Cardiac fibroblast (primary cell): ENCODE measurements at regions not wholly inside any gene's neighbourhood (a gene's known extent, or its start where the extent isn't known, plus 50 kb on each side); places are given as distances from the start of the nearest gene placed in this dataset.

Source experiments
- DNase-seq, 2 donors: peaks; one replicate each; pipeline versions ENCODE4 v3.0.0 to v3.0.0-alpha.2; 2010; ENCODE audit warnings: low read depth in 2 of 2
- H3K4me3 ChIP-seq, 2 donors: replicated peaks in 1 of 2; 1 replicate in 1 of 2; 2 replicates in 1 of 2; pipeline ENCODE4 v1.5.1; 2011; ENCODE audit warnings: low read depth in 2 of 2, low read length in 2 of 2, mild to moderate bottlenecking in 2 of 2, moderate library complexity in 1 of 2
- CTCF ChIP-seq: IDR thresholded peaks from one replicate; pipeline ENCODE4 v1.5.1; 2011; ENCODE audit warnings: low read depth, mild to moderate bottlenecking, low read length, inconsistent platforms

GRCh38 chr13:57311009-57311586 is 144.1 kb downstream of the PRR20E start:
- DNase-seq: no peak
- no peak for TF ChIP-seq CTCF
- H3K4me3 ChIP-seq: no peak overlapping the region

GRCh38 chr13:57314897-57315520 is 148.0 kb downstream of the PRR20E start:
- no peak for TF ChIP-seq CTCF
- no peak overlapping the region for H3K4me3 ChIP-seq
- DNase-seq: no peak

- no peak for DNase-seq
- no peak overlapping the region for H3K4me3 ChIP-seq
- TF ChIP-seq CTCF: no peak
These were observed 159.5 kb downstream of the PRR20E start for GRCh38 chr13:57326532-57326931.

GRCh38 chr13:57340878-57341277 is 173.9 kb downstream of the PRR20E start:
- no peak for TF ChIP-seq CTCF
- no peak for DNase-seq
- no peak overlapping the region for H3K4me3 ChIP-seq

GRCh38 chr13:57345526-57345925 is 178.5 kb downstream of the PRR20E start:
- no peak for DNase-seq

GRCh38 chr13:57346786-57347185 is 179.8 kb downstream of the PRR20E start:
- TF ChIP-seq CTCF: no peak
- DNase-seq: no peak
- no peak overlapping the region for H3K4me3 ChIP-seq

More at GRCh38 chr13:57345526-57345925, 178.5 kb downstream of the PRR20E start:
- no peak overlapping the region for H3K4me3 ChIP-seq
- no peak for TF ChIP-seq CTCF

GRCh38 chr13:57352114-57352513 is 185.1 kb downstream of the PRR20E start:
- DNase-seq: no peak
- no peak overlapping the region for H3K4me3 ChIP-seq
- no peak for TF ChIP-seq CTCF
